Astrocyte (in vitro differentiated cells and primary cell): ENCODE measurements at regions not wholly inside any gene's neighbourhood (a gene's known extent, or its start where the extent isn't known, plus 50 kb on each side); places are given as distances from the start of the nearest gene placed in this dataset.
A peak's percentile ranks its signal among the peaks of the same experiment; 100 is the strongest.

Experiments
- DNase-seq: peaks from one replicate; pipeline ENCODE4 v3.0.0-alpha.2; 2010; ENCODE audit warnings: low read depth
- FAIRE-seq: peaks from 2 replicates; lab custom pipeline; 2011; peaks lifted over from hg19 to GRCh38; lab: Jason Lieb, UNC
- H2AFZ ChIP-seq: 2 replicates; pipeline ENCODE4 v1.6.0; 2012; ENCODE audit warnings: low read depth, low read length, inconsistent platforms
- H3K27ac ChIP-seq: 2 replicates; pipeline ENCODE4 v1.5.1; 2011; ENCODE audit warnings: low read depth, low read length, inconsistent platforms
- H3K27me3 ChIP-seq: 2 replicates; pipeline ENCODE4 v1.6.0; 2011; ENCODE audit warnings: low read length, inconsistent platforms; ENCODE audit not compliant: insufficient read depth
- H3K36me3 ChIP-seq: 2 replicates; pipeline ENCODE4 v1.5.1; 2011; ENCODE audit warnings: low read length, inconsistent platforms; ENCODE audit not compliant: insufficient read depth
- H3K4me1 ChIP-seq: 2 replicates; pipeline ENCODE4 v1.5.1; 2011; ENCODE audit warnings: low read length, inconsistent platforms; ENCODE audit not compliant: insufficient read depth
- H3K4me2 ChIP-seq: 2 replicates; pipeline ENCODE4 v1.6.0; 2012; ENCODE audit warnings: low read length, inconsistent platforms
- H3K4me3 ChIP-seq: 2 replicates; pipeline ENCODE4 v1.5.1; 2011; ENCODE audit warnings: low read depth, mild to moderate bottlenecking, low read length, inconsistent platforms; ENCODE audit not compliant: insufficient read depth
- H3K79me2 ChIP-seq: 2 replicates; pipeline ENCODE4 v1.6.0; 2012; ENCODE audit warnings: mild to moderate bottlenecking, low read length, inconsistent platforms; ENCODE audit not compliant: insufficient read depth
- H3K9ac ChIP-seq: 2 replicates; pipeline ENCODE4 v1.6.0; 2012; ENCODE audit warnings: mild to moderate bottlenecking, low read length, inconsistent platforms
- H3K9me3 ChIP-seq: 2 replicates; pipeline ENCODE4 v1.5.1; 2012; ENCODE audit warnings: low read depth, mild to moderate bottlenecking, low read length, inconsistent platforms; ENCODE audit not compliant: insufficient read depth
- H4K20me1 ChIP-seq: 2 replicates; pipeline ENCODE4 v1.6.0; 2012; ENCODE audit warnings: low read length, inconsistent platforms; ENCODE audit not compliant: insufficient read depth
- H3K27ac Mint-ChIP-seq: one replicate; pipeline ENCODE4 v1.8.0; 2021; ENCODE audit warnings: mild to moderate bottlenecking, mixed read lengths; ENCODE audit not compliant: unreplicated experiment
- H3K27me3 Mint-ChIP-seq: one replicate; pipeline ENCODE4 v1.8.0; 2021; ENCODE audit warnings: low read depth, mixed read lengths; ENCODE audit not compliant: unreplicated experiment
- H3K36me3 Mint-ChIP-seq: one replicate; pipeline ENCODE4 v1.8.0; 2021; ENCODE audit warnings: low read depth, mixed read lengths; ENCODE audit not compliant: unreplicated experiment
- H3K4me1 Mint-ChIP-seq: one replicate; pipeline ENCODE4 v1.8.0; 2021; ENCODE audit warnings: low read depth, mixed read lengths; ENCODE audit not compliant: unreplicated experiment
- H3K4me3 Mint-ChIP-seq: one replicate; pipeline ENCODE4 v1.8.0; 2021; ENCODE audit warnings: mild to moderate bottlenecking, moderate library complexity, mixed read lengths; ENCODE audit not compliant: unreplicated experiment
- H3K9me3 Mint-ChIP-seq: one replicate; pipeline ENCODE4 v1.8.0; 2021; ENCODE audit warnings: mild to moderate bottlenecking, mixed read lengths; ENCODE audit not compliant: unreplicated experiment
- CTCF ChIP-seq: IDR thresholded peaks from 2 replicates; pipeline ENCODE4 v1.5.1; 2011; ENCODE audit warnings: low read depth, mild to moderate bottlenecking, inconsistent platforms, low read length, moderate library complexity; ENCODE audit not compliant: insufficient read depth
- EZH2 ChIP-seq: IDR thresholded peaks from 2 replicates; pipeline ENCODE4 v1.6.1; 2012; ENCODE audit warnings: mild to moderate bottlenecking, low read length, inconsistent platforms; ENCODE audit not compliant: insufficient read depth

- Histone ChIP-seq H4K20me1 (no peaks in the 10 kb centered on the region), H3K4me1 (no peaks in the 10 kb centered on the region), H3K27me3 (peaks cover 4% of the 10 kb centered on the region), H3K4me3 (no peak overlapping the region), H3K9ac (no peak overlapping the region), H2AFZ (no peak overlapping the region), H3K27ac (no peak overlapping the region), H3K4me2 (no peak overlapping the region), H3K79me2 (no peaks in the 10 kb centered on the region), H3K36me3 (no peaks in the 10 kb centered on the region), H3K9me3 (peaks cover 20% of the 10 kb centered on the region)
- no peak for TF ChIP-seq CTCF
- no peak for TF ChIP-seq EZH2
- Mint-ChIP-seq H3K27me3 (peaks cover 7% of the 10 kb centered on the region), H3K9me3 (peaks cover 7% of the 10 kb centered on the region), H3K4me3 (no peak overlapping the region), H3K4me1 (peaks cover 4% of the 10 kb centered on the region), H3K36me3 (no peaks in the 10 kb centered on the region), H3K27ac (no peak overlapping the region)
- DNase-seq (no peak), FAIRE-seq (no peak)
Observed at GRCh38 chr2:238520359-238520886, 93.7 kb downstream of the ASB1 start.

DNA sequence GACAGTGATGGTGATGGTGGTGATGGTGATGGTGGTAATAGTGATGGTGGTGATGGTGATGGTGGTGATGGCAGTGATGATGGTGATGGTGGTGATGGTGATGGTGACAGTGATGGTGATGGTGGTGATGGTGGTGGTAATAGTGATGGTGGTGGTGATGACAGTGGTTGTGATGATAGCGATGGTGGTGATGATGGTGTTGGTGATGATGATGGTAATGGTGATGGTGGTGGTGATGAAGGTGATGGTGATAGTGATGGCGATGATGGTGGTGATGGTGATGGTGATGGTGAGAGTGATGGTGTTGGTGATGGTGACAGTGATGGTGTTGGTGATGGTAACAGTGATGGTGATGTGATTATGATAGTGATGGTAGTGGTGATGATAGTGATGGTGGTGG, 94.3 kb downstream of the ASB1 start:
- Histone ChIP-seq H2AFZ (no peak overlapping the region), H3K27ac (no peak overlapping the region), H3K9me3 (peaks cover 20% of the 10 kb centered on the region), H3K4me2 (no peak overlapping the region), H3K4me3 (no peak overlapping the region), H3K4me1 (no peaks in the 10 kb centered on the region), H3K36me3 (no peaks in the 10 kb centered on the region), H3K79me2 (no peaks in the 10 kb centered on the region), H4K20me1 (no peaks in the 10 kb centered on the region), H3K9ac (no peak overlapping the region), H3K27me3 (peaks cover 4% of the 10 kb centered on the region)
- H3K27ac Mint-ChIP-seq: no peak overlapping the region
- no peak for TF ChIP-seq EZH2
- no peak for TF ChIP-seq CTCF
- H3K9me3 Mint-ChIP-seq: peaks cover 7% of the 10 kb centered on the region
- no peak overlapping the region for H3K4me3 Mint-ChIP-seq
- FAIRE-seq: peak; percentile 67
- no peaks in the 10 kb centered on the region for H3K36me3 Mint-ChIP-seq
- DNase-seq: no peak
- H3K4me1 Mint-ChIP-seq: peaks cover under 1% of the 10 kb centered on the region
- peaks cover 7% of the 10 kb centered on the region for H3K27me3 Mint-ChIP-seq

GRCh38 chr2:238521870-238522269, 95.1 kb downstream of the ASB1 start:
- Mint-ChIP-seq H3K4me1 (no peaks in the 10 kb centered on the region), H3K27ac (no peak overlapping the region), H3K27me3 (peaks cover 5% of the 10 kb centered on the region), H3K9me3 (peaks cover 4% of the 10 kb centered on the region), H3K36me3 (no peaks in the 10 kb centered on the region), H3K4me3 (no peak overlapping the region)
- DNase-seq (no peak), FAIRE-seq (no peak)
- Histone ChIP-seq H4K20me1 (no peaks in the 10 kb centered on the region), H2AFZ (no peak overlapping the region), H3K4me3 (no peak overlapping the region), H3K27ac (no peak overlapping the region), H3K4me2 (no peak overlapping the region), H3K27me3 (peaks cover 4% of the 10 kb centered on the region), H3K9ac (no peak overlapping the region), H3K9me3 (peaks cover 16% of the 10 kb centered on the region), H3K36me3 (no peaks in the 10 kb centered on the region), H3K79me2 (no peaks in the 10 kb centered on the region), H3K4me1 (no peaks in the 10 kb centered on the region)
- no peak for TF ChIP-seq CTCF
- no peak for TF ChIP-seq EZH2
